Adipocyte (in vitro differentiated cells): ENCODE measurements at regions not wholly inside any gene's neighbourhood (a gene's known extent, or its start where the extent isn't known, plus 50 kb on each side); places are given as distances from the start of the nearest gene placed in this dataset.

Source experiments
- DNase-seq: peaks from one replicate; pipeline ENCODE4 v3.0.0-alpha.2; 2015; ENCODE audit warnings: low read depth
- H3K27me3 ChIP-seq: replicated peaks from 2 replicates; pipeline ENCODE4 v1.7.0; 2013; ENCODE audit warnings: mild to moderate bottlenecking, low read length, moderate library complexity; ENCODE audit not compliant: control insufficient read depth, insufficient read depth
- H3K36me3 ChIP-seq: 2 replicates; pipeline ENCODE4 v1.7.0; 2013; ENCODE audit warnings: low read length, mild to moderate bottlenecking, moderate library complexity; ENCODE audit not compliant: control insufficient read depth, insufficient read depth, severe bottlenecking
- H3K4me1 ChIP-seq: 2 replicates; pipeline ENCODE4 v1.7.0; 2013; ENCODE audit warnings: mild to moderate bottlenecking, low read length, moderate library complexity; ENCODE audit not compliant: control insufficient read depth, insufficient read depth
- H3K4me3 ChIP-seq: 2 replicates; pipeline ENCODE4 v1.7.0; 2013; ENCODE audit warnings: mild to moderate bottlenecking, low read length, moderate library complexity
- H3K9ac ChIP-seq: 2 replicates; pipeline ENCODE4 v1.7.0; 2013; ENCODE audit warnings: mild to moderate bottlenecking, low read length, moderate library complexity
- H3K9me3 ChIP-seq: 2 replicates; pipeline ENCODE4 v1.7.0; 2013; ENCODE audit warnings: mild to moderate bottlenecking, low read length, moderate library complexity; ENCODE audit not compliant: control insufficient read depth

DNA sequence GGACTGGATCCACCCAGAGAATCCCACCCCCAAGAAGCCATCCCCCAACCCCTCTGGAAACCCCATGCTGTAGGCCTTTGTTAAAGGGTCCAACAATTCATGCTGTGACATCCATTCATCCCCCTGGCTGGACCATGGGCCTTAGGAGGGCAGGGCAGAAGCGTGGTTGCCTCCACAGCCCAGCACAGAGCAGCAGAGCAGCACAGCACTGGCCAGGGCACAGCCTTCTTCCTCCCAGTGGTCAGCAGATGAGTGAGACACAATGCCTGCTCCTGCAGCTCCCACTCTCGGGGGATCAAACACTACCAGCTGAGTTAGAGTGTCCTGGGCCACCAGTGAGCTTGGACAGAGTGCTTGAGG is 84.5 kb upstream of the LINC01488 start:
- no peak for DNase-seq
- peaks cover 3% of the 10 kb centered on the region for H3K9me3 ChIP-seq
- H3K9ac ChIP-seq, result no peak overlapping the region
- no peaks in the 10 kb centered on the region for H3K36me3 ChIP-seq
- H3K4me3 ChIP-seq, result no peak overlapping the region
- H3K27me3 ChIP-seq, result peaks cover 4% of the 10 kb centered on the region
- peaks cover 3% of the 10 kb centered on the region for H3K4me1 ChIP-seq

DNA sequence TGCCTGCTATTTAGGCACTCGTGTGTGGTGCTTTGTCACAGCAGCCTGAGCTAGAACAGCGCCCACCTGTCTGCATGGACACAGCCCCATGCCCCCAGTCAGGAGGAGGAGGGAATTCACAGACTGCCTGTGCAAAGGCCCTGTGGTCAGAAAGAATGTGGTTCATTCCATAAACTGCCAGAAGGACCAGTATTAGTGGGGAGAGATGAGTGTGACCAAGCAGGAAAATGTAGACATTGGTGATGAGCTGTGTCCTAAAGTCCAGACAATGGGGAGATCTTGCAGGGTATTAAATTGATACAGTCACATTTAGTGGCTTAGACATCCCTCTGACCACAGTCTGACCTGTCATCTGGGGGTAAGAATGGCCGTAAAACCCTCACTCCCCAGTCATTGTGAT is 83.7 kb upstream of the LINC01488 start:
- no peaks in the 10 kb centered on the region for H3K36me3 ChIP-seq
- DNase-seq, result no peak
- no peak overlapping the region for H3K9ac ChIP-seq
- H3K4me1 ChIP-seq, result peaks cover 3% of the 10 kb centered on the region
- peaks cover 2% of the 10 kb centered on the region for H3K27me3 ChIP-seq
- H3K4me3 ChIP-seq, result no peak overlapping the region
- H3K9me3 ChIP-seq, result peaks cover 7% of the 10 kb centered on the region

DNA sequence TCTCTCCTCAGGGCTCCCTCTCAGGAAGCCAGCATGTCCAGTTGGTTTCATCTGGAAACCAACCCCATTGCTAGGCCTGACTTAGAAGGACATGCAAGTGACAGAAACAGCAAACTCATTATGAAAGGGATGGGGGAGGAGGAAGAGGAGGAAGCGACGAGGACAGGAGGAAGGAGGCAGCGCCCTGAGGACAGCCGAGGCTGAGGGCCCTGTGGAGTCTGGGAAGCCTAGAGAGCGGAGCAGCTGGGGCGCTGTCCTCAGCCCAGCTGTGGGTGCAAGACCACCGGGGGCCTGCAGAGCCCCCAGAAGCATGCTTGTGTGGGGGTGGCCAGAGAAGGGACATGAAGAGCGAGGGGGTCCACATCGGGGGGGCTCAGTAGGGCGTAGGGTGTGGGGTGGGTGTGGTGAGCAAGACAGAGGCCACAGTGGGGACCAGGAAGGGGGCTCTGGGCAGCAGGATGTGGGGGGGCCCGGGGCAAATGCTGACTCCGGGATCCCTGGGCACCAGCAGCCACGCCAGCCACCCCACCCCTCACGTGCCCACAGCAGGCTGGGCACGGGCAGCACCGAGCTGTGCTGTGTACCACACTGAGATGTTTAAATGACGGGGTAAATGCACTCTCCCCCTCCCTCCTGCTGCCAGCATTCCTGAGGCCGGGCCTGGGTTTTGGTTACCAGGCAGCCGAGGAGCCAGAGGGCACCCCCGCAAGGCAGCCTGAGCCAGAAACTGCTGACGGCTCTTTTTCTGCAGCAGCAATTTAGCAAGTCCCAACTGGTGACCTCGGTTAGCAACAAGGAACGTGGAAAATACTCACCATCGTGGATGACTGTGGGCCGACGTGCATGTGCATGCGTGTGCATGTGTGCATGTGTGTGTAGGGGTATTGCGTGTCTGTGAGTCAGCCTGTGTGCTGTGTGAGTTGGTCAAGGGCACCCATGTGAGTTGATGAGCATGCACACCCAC is 82.7 kb upstream of the LINC01488 start:
- H3K4me1 ChIP-seq, result peaks cover 3% of the 10 kb centered on the region
- no peak overlapping the region for H3K4me3 ChIP-seq
- no peaks in the 10 kb centered on the region for H3K27me3 ChIP-seq
- peaks cover 9% of the 10 kb centered on the region for H3K9me3 ChIP-seq
- DNase-seq, result peak; percentile 61
- no peak overlapping the region for H3K9ac ChIP-seq
- no peaks in the 10 kb centered on the region for H3K36me3 ChIP-seq

DNA sequence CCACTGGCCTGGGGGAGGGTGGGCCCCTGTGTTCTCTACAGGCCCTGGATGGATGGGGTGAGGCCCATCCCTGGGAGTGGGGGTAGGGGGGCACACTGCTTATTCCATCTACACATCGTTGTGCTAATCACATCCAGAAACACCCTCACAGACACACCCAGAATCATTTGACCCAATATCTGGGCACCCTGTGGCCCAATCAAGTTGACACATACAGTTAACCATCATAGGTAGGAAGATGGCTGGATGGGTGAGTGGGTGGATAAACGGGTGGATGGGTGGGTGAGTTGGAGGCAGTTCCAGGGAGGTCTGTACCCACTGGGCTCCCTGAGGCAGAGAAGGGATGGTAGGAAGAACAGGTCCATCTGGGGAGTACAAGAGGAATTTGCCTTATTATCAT is 81.3 kb upstream of the LINC01488 start:
- Histone ChIP-seq H3K9ac (no peak overlapping the region), H3K36me3 (no peaks in the 10 kb centered on the region), H3K9me3 (peaks cover 9% of the 10 kb centered on the region), H3K27me3 (no peaks in the 10 kb centered on the region), H3K4me3 (no peak overlapping the region), H3K4me1 (peaks cover 3% of the 10 kb centered on the region)
- DNase-seq, result no peak

DNA sequence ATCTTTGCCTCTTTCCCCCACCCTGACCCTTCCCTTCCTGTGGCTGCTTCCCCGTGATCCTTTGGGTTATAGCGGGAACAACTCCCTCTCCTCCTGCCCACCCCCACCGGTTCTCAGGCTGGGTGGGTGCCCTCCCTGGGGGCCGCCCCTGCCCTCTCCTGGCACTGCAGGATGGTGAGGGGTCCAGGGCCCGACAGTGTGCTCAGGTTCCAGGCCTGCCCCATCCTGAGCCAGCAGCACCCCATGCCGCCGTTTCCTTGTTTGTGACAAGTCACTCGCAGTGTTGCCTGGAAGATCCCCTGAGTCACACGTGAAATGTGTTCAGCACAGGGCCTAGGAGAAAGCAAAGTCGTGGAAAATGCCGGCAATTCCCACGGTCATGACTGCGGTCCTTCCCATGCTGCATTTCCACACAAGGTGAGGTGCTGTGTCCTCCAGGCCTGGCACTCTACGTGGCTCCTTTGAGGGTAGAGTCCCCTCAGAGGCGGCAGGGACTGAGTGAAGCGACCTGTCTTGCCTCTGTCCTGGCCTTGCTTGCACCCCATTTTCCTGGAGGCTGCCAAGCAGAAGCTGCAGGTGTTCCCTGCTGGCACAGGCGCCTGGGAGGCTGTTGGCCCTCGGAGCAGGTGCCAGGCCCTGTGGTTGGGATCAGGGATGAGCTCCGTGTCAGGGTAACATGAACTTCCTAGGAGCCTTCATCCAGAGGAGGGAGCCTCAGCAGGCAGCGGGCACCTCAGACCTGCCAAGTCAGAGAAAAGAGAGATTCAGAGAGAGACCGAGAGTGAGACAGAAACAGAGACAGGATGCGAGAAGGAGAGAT is 80.5 kb upstream of the LINC01488 start:
- no peaks in the 10 kb centered on the region for H3K36me3 ChIP-seq
- DNase-seq, result no peak
- peaks cover 3% of the 10 kb centered on the region for H3K4me1 ChIP-seq
- peaks cover 9% of the 10 kb centered on the region for H3K9me3 ChIP-seq
- H3K27me3 ChIP-seq, result no peaks in the 10 kb centered on the region
- no peak overlapping the region for H3K9ac ChIP-seq
- no peak overlapping the region for H3K4me3 ChIP-seq

DNA sequence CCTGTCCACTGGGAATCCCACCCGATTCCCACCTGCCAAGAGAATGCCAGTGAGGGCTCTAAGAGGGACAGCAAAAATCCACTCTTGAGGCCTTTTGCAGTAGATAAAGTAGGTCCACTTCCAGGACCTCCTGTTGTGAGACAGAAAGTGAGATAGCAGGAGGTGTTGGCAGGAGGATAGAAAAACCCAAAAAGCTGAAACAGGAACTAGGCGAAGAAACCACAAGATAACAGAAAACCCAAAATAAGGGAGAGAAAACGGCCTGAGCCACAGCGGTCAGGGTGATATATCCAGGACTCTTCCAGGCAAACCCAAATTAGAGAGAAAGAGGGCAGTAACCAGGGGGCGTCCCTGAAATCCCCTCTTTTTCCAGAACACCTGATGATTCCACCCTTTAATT is 79.7 kb upstream of the LINC01488 start:
- Histone ChIP-seq H3K4me3 (no peak overlapping the region), H3K36me3 (no peaks in the 10 kb centered on the region), H3K9me3 (peaks cover 9% of the 10 kb centered on the region), H3K9ac (no peak overlapping the region), H3K27me3 (no peaks in the 10 kb centered on the region), H3K4me1 (peaks cover 3% of the 10 kb centered on the region)
- no peak for DNase-seq

DNA sequence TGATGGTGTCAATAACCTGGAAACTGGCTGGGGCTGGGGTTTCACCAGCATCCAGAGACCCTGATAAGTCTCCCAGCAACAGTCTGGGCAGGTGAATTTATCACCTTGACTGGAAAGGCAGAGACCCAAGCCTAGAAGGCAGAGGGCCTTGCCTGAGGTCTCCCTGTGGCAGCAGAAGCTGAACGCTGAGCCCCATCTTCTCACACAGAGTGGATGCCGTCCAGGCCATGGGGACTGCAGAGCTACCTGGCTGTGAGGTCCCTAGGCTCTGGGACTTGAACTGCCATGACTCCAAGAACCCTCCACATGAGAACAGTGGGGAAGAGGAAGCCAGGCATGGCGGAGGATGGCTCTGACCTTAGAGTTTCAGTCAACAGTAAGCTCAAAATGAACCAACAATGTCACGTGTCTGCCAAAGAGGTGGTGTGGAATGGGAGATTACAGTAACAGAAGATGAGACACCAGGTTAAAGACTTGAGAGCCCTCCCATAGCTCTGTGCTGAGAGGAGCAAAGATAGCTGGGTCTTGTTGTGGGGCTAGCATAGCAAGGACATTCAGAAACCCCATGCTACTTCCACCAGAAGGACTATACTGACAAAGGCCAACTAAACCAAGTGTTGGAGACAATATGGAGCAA is 79.1 kb upstream of the LINC01488 start:
- H3K36me3 ChIP-seq, result no peaks in the 10 kb centered on the region

DNA sequence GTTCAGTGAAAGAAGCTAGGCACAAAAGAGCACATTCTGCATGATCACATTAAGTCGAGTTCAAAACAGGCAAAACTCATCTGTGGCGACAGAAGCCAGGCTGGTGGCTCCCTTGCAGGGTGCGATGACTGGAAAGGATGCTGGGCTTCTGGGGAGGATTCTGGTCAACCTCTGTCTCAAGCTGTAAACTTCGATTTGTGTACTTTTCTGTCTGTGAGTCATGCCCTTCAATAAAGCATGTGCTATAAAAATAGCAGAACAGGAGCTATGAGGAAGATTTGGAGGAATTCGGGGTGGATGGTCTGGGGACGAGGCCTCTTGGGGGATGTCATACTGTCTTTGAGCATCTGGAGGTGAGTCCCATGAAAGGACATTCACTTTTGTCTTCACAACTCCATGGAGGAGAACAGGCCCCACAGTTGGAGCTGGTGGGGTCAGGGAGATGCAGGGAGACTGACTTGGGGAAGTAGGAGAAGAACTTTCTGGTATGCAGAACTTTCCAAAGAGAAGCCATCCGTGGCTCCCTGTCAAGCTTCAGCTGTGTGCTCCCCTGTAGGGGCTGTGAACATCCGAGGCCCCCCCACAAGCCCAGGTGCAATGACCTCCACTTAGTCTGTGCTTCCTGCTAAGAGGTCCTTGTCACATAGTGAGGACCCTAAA is 77.8 kb upstream of the LINC01488 start:
- peaks cover 9% of the 10 kb centered on the region for H3K9me3 ChIP-seq
- H3K4me1 ChIP-seq, result peaks cover 3% of the 10 kb centered on the region
- H3K27me3 ChIP-seq, result no peaks in the 10 kb centered on the region
- peak; percentile 34 for DNase-seq
- H3K4me3 ChIP-seq, result no peak overlapping the region
- H3K36me3 ChIP-seq, result no peaks in the 10 kb centered on the region
- H3K9ac ChIP-seq, result no peak overlapping the region

More for the DNA sequence above, 79.1 kb upstream of the LINC01488 start:
- DNase-seq, result no peak
- Histone ChIP-seq H3K4me1 (peaks cover 3% of the 10 kb centered on the region), H3K4me3 (no peak overlapping the region), H3K9me3 (peaks cover 9% of the 10 kb centered on the region), H3K27me3 (no peaks in the 10 kb centered on the region), H3K9ac (no peak overlapping the region)

DNA sequence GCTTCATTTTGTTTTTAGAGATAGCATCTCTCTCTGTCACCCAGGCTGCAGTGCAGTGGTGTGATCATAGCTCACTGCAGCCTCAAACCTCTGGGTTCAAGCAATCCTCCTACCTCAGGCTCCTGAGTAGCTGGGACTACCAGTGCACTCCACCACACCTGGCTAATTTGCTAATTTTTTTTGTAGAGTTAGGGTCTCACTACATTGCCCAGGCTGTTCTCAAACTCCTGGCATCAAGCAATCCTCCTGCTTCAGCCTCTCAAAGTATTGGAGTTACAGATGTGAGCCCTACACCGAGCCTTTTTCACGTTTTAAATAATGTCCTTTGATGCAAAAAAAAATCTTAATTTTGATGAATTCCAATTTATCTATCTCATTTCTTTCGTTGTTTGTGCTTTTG is 75.4 kb upstream of the LINC01488 start:
- H3K27me3 ChIP-seq, result no peaks in the 10 kb centered on the region
- no peak overlapping the region for H3K4me3 ChIP-seq
- DNase-seq, result no peak
- H3K9me3 ChIP-seq, result peaks cover 6% of the 10 kb centered on the region
- H3K36me3 ChIP-seq, result no peaks in the 10 kb centered on the region
- no peak overlapping the region for H3K9ac ChIP-seq
- no peaks in the 10 kb centered on the region for H3K4me1 ChIP-seq

DNA sequence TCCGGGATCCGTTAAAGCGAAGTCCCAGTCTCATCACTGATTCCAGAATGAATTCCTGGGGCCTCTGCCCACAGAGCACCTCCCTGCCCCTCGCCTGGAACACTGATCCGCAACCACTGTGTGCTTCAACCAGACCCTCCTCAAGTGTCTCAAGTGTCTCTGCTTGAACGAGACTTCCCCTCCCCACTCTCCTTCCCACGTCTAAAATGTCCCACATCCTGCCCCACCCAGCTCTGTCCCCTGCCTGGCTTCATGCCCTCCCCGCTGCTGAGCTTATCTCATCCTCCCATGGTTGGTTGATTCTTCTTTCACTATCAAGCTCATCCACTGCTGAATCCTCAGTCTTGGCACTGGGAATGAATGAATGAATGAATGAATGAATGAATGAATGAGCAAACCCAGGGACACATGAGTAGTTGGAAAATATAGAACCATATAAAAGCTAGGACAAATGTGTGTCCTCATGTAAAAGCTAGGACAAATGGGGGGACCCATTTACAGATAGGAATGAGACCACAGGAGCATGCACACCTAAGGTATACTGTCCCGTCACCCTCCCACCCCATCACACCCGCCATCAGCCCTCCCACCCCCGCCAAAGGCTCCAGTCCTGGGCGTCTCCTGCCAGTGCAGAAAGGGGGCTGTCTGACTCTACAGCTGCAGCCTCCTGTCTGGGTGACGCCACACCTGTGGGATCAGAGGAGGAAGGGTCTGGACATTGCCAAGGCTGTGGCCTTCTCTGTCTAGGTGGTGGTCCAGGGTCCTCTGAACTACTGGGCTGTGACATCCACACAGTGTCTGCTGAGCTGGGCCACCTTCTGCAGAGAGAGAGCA is 71.4 kb upstream of the LINC01488 start:
- DNase-seq, result no peak
- Histone ChIP-seq H3K4me1 (no peaks in the 10 kb centered on the region), H3K36me3 (no peaks in the 10 kb centered on the region), H3K9me3 (no peaks in the 10 kb centered on the region), H3K27me3 (peaks cover 3% of the 10 kb centered on the region), H3K4me3 (no peak overlapping the region), H3K9ac (no peak overlapping the region)
